NCI-H146 treated with DMSO at 0.1 percent for 48 hours (cell line): ENCODE measurements at regions not wholly inside any gene's neighbourhood (a gene's known extent, or its start where the extent isn't known, plus 50 kb on each side); places are given as distances from the start of the nearest gene placed in this dataset.
"Not testable (repeated sequence)": the region's sequence is repeated elsewhere in the genome, so short reads cannot be mapped to it uniquely, and the experiment has no call there.

Source experiments
- DNase-seq: peaks from one replicate; lab custom pipeline; 2025; ENCODE audit not compliant: unreplicated experiment; lab: John Stamatoyannopoulos, UW

DNA sequence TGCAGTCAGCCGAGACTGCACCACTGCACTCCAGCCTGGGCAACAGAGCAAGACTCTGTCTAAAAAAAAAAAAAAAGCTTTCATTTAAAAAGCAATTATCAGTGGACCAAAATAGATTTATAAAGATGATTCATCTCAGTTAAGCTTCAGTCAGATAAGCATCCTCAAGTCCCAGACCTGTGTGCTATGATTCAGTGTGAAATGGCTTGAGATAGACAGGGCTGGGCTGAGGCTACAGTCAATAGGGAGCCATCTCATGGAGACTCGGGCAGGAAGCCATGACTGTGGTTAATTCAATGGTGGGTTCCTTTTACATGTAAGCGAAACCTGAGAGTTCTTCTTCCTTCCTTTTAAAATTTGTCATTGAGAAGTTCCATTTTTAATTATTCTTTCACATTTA is 276.0 kb downstream of the TFAP2A start:
- DNase-seq, result no peak

DNA sequence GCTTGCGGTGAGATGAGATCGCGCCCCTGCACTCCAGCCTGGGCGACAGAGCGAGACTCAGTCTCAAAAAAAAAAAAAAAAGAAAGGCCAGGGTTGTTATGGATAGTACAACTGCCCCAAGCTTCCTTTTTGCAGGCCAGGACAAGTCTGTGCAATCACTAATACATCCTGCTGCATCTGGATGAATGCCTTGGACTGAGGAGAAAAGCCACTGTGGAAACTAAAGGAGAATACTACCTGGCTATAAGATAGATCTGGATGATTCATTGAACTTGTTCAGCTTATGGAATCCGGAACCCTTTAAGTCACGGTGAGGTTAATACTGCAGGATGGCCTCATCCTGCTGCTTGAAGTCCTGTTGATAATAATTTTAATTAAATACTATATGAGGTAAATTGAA is 278.2 kb downstream of the TFAP2A start:
- DNase-seq, result no peak

DNA sequence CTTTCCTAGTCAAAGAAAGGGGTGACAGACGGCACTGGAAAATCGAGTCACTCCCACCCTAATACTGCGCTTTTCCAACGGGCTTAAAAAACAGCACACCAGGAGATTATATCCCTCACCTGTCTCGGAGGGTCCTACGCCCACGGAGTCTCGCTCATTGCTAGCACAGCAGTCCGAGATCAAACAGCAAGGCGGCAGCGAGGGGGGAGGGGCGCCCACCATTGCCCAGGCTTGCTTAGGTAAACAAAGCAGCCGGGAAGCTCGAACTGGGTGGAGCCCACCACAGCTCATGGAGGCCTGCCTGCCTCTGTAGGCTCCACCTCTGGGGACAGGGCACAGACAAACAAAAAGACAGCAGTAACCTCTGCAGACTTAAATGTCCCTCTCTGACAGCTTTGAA is 280.7 kb downstream of the TFAP2A start:
- not testable (repeated sequence) for DNase-seq

DNA sequence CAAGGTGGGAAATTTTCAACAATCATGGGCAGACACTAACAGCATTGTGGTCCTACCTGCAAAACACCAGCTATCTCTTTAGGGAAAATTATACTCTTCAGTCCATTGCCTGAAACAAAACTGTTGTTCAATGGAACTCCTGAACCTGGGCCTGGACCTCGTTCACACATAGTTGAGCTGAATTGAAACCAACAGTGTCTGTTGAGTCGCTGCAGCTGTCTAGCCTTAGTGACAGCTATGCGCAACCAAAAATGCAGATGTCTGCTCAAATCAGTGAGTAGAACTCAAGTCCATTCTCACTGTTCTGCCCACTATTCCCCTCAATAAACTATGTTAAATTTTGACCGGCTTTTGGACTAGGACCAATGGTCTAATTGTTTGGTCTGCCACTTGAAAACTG is 286.2 kb downstream of the TFAP2A start:
- DNase-seq, result no peak

DNA sequence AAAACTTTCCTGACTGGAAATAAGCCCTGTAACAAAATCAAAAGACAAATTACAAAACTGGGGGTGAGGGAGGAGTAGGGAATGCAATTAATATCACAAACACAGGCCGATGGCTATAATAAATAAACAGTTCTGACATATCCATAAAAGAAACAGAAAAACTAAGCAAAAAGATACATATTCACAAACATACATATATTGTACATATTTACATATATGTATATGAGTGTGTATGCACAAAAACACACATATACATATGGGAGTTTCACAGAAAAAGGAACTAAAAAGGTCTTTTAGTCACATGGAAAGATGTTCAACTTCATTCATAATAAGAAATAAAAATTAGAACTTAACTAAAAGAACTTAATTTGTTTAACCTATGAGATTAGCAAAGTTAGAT is 292.7 kb downstream of the TFAP2A start:
- no peak for DNase-seq

DNA sequence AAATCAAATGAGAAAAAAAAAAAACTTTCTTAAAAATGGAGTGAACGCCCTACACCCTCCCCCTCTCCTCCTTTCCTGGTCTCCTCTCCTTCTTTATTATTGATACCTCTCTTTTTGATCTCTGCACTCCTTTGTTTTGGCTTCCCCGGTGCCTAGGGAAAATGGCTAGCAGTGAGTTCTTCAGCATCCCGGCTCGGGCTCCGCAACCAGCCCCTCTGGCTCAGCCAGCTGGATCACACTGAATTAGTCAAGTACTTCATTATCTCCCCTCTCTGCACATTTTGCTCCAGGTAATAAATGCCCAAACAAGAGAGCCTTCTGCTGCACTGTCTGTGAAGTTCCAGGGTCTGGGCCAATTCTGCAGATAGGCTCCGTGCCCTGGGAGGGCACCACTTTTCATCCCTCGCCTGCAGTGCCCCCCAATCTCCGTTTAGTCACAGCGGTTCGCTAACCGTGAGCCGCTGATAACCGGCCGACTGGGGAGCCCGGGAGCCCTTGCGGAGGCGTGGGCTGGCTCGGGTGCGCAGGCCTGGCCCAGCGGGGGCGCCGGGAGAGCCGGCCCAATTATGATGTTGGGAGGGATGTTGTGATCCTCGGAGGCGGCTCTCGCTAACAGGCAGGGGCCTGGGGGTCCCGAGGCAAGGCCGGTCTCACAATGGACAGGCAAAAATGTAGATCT is 301.9 kb downstream of the TFAP2A start:
- DNase-seq, result no peak

DNA sequence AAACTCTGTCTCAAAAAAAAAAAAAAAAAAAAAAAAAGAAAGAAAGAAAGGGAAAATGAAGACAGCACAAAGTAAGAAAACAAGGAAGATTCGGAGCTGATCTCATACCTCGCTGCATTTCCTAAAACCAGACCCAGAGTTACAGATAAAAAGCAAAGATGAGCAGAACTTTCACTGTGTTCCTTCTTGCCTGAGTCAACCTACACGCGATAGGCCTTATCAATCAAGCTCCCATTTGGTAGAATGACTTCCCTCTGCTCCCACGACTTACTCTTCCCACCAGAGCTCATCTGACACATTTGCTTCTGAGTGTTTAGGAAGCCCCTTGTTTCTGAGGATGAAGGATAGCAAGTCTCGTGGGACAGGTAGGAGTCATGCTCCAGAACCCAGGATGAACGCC is 302.9 kb downstream of the TFAP2A start:
- no peak for DNase-seq

DNA sequence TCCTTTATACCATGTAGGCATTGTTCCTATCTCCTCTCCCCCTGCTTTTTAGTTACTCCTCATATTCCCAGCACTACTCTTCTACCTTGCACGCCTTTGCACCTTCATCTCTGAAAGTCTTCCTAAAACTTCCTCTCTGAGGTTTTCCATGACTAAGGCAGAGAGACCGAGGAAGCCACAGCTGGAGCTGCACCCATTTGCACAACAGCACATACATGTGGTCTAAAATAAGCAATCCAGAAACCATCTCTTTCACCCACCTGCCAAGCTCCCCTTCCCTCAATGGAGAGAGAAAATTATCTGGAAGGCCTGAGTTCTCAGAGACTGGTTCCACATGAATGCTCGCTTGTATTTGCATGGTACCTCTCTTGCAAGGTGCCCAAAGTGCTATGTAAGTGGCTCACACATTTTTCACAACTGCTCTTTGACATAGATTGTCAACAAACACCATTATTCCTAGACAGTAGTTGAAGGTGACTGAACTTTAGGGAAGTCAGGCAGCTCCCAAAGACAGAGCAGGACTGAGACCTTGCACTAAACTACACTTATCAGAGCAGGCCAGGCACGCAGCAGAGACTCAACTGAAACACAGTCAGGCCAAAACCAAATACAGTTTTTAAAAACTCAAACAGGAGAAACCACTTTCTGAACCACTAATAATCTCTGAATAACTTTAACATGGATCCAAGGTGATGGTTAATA is 313.2 kb downstream of the TFAP2A start:
- no peak for DNase-seq

DNA sequence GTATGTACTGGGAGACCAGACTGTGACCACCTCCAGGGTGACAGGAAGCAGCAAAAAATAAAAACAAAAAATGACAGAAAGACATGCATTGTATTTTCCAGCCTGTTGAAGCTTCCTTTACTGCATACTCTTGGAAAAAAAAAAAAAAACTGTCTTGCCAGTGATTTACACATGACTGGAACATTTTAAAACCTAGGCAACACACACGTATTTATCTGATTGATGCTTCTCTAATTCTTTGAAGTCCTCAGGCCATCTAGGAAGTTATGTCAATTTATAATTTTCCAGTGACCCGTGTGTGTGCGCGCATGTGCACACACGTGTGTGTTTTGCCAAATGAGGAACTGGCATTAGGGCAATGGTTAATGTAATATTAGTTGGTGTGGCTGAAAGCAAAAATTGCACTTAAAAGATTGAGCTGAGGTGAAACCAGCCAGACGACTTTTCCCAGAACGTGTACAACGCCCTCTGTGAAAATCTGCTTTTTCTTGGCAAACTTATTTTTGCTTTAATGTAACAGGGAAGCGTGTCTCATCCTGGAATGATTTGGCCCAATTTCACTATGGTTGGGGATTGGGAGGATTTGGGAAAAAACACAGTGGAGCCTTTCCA is 315.2 kb downstream of the TFAP2A start:
- DNase-seq, result no peak

DNA sequence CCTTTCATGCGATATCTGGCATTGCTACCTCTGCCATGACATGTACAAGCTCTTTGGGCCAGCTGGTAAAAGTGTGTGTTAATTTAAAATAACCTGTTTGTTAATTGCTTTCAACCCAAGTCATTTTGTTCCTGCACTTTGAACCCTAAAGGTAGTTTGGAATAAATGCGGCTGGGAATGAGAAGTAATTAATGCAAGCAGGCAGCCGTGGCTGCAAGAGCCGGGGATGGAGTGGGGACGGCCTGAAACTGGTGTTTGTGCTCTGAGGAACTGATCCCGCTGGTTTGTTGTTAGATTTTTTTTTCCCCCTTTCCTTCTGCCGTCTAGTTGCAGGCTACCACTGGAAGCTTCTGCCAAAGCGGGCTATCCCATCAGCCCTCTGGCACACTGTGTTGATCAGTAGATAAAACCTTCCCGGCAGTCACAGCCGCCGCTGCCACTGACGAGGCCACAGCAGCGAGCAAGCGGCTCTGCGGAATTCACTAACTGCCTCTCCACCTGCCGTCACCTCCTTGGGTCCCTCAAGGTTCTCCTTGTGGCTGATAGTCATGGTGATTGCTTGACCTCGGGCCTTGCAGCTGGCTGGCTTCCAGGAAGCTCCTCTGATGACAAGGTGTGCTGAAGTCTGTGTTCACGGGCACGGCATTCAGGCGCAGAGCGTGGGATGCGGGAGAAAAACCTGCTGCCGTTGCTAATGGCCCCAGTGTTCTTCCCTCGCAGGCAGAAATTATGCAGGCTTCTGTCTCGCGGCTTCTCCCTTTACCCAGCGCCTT is 315.9 kb downstream of the TFAP2A start:
- peak; percentile 58 for DNase-seq

DNA sequence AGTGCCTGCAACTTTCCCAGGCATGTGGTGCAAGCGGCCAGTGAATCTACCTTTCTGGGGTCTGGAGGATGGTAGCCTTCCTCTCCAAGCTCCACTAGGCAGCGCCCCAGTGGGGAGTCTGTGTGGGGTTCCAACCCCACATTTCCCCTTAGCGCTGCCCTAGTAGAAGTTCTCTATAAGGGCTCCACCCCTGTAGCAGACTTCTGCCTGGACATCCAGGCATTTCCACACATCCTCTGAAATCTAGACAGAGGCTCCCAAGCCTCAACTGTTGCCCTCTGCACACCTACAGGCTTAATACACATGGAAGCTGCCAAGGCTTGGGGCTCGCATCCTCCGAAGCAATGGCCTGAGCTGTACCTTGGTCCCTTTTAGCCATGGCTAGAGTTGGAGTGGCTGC is 321.6 kb downstream of the TFAP2A start:
- no peak for DNase-seq

DNA sequence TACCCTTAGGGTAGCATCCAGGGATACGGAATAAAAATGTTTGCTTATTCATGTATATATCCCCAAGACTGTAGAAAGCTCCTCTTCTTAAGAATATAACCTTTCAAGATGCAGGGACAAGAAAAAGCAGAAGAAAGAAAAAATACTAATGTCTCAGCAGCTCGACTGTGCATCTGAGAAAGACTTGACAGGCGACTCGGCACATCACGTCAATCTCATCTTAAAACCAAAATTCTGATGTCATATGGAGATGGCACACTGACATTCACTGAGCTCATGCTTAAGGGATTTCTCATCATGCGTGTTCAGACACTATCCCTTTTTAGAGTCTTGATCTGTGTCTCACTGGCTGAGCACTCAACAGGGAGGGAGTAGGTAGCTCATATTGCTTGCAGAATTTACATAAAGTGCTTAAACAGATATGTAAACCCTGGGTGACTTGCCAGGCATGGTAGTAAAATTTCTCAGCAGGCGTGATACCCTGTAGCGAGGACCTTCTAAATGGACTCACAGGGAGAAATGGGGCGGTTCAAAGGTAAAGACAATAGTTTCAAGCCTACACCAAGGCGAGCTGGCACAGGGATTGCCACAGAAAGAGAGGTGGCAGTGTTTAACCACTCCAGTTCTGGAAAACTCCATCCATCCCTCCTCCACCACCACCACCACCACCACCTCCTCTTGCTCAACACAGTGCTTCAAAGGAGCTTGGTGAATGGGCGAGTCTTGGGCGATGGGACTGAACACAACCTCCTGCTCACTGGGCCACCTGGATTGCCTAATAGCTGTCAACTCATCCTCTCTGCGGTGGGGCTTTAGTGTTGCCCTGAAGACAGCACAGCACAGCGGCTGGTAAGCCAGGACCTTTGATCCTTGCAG is 330.5 kb downstream of the TFAP2A start:
- no peak for DNase-seq

DNA sequence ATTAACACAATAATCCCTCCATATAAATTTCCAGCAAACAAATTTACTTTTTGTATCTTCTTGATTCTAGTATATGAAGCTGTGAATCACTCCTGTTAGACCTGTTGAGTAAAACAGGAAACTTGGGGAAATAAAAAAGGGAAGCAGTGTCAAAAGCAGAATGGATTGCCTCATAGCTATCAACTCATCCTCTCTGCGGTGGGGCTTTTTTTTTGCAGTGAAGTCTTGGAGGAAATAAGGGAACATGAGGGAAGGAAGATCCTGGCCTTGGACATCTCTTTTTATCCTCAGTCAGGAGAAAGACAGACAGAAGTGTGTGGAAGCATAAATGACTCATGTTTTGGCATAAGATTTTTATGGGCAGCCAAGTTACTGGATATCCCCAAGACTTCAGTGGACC is 332.5 kb downstream of the TFAP2A start:
- no peak for DNase-seq

DNA sequence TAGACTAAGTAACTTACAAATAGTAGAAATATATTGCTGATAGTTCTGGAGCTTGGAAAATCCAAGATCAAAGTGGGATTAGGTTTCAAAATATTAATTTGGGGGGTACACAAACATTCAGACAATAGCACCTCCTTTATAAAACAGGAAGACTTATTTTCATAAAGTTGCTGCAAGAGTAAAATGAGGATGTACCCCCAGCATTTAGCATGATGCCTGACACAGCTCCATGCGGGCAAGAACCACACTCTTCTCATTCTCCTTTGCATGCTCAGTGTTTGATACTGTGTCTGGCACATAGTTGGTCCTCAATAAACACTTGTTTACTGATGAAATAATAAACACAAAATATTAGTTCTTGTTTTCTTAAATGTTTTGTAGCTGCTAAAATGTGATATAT is 332.9 kb downstream of the TFAP2A start:
- DNase-seq, result no peak

DNA sequence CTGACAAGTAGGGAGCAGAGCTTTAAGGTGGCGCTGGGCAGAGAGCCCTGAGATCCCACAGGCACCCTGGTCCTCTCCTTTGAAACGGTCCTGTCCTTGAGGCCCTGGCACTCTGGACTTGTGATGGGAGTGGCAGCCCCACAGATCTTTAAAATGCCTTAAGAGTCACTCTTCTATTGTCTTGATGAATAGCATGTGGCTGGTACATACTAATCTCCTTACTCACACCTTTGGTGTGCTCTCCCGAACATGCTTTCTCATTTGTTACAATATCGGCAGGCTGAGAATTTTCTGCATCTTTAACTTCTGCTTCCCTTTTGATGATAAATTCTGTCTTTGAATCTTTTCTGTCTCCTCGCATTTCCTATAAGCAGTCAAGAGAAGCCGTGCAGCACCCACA is 333.8 kb downstream of the TFAP2A start:
- no peak for DNase-seq

DNA sequence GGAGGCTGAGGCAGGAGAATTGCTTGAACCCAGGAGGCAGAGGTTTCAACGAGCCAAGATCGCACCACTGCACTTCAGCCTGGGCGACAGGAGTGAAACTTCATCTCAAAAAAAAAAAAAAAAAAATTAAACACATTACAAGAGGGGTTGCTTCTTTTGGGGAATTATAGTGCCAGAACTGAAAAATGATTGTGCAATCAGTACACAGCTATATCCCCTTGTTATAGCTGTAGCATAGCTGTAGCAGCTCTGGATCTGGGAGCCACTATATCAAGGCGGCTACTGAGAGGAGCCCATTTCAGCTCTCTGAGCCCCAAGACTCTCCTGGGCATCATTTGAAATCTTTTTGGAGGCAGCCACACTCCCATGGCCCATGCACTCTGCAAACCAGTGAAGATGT is 334.3 kb downstream of the TFAP2A start:
- no peak for DNase-seq

DNA sequence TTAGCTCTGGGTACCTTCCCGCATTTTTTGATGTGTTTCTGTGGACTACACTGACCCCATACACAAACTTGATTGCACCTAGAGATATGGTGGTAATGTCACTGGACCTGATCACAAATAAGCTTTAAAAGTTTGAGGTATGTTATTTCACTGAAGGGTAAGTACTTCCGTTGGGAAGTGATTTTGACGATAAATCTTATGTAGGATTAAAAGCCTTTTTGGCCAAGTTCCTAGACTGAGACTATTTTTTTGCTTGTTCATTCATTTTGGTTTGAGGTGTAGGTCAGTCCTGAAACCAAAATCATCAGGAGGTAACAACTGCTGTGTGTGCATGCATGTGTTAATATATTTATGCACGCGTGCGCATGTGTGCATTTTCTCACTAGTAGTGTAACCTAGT is 336.3 kb downstream of the TFAP2A start:
- DNase-seq, result no peak

DNA sequence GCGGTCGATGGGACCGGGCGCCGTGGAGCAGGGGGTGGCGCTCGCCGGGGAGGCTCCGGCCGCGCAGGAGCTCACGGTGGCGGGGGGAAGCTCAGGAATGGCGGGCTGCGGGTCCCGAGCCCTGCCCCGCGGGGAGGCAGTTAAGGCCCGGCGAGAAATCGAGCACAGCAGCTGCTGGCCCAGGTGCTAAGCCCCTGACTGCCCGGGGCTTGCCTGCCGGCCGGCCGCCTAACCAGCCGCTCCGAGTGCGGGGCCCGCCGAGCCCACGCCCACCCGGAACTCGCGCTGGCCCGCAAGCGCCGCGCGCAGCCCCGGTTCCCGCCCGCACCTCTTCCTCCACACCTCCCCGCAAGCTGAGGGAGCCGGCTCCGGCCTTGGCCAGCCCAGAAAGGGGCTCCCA is 340.1 kb downstream of the TFAP2A start:
- not testable (repeated sequence) for DNase-seq

DNA sequence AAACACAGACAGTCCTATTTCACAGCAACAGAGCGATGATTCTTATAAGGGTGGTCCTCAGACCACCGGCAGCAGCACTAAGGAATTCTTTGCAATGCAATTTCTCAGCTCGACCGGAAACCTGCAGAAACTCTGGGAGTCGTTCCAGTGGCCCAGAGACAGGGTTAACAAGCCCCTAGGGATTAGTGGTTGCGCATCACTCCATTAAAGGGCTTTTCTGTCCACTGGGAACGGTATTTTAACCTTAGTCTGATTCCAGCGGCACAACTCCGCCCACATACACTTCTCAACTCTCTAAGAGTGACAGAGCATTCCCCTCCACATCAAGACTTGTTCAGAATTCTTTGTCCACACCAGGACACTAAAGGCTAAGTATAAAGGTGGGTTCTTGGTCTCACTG is 341.5 kb downstream of the TFAP2A start:
- no peak for DNase-seq

DNA sequence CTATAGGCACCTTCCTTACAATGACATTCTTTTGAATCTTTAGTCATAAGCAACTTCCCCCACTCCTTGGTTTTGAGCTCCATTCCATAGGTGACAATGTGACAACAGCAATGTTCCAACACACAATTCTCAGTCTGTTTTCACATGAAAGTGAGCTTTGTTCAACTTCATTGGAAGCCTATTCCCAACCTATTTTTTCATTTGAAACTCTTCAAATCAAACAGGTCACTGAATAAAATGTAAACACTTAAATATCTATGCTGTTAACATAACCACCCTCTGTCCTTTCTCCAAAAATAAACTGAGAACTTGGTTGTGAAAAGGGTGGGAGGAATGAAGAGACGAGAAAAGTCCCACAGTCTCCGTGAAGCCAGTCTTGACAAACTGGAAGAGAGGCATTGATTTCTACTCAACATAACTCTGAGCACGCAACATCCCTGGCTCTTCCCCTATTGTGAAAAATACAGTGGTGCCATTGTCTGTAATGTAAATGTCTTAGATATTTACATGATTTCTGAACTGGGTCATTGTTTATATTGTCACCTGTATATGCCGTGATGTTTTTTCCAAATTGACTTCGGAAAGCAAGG is 343.1 kb downstream of the TFAP2A start:
- no peak for DNase-seq
